Umbilical cord (tissue), 1 donor: ENCODE measurements at regions not wholly inside any gene's neighbourhood (a gene's known extent, or its start where the extent isn't known, plus 50 kb on each side); places are given as distances from the start of the nearest gene placed in this dataset.
"Not testable (repeated sequence)": the region's sequence is repeated elsewhere in the genome, so short reads cannot be mapped to it uniquely, and the experiment has no call there.

Source experiments
- DNase-seq: peaks from one replicate; pipeline ENCODE4 v3.0.0-alpha.2; 2015; ENCODE audit warnings: low spot score

- DNase-seq, result no peak
These were observed 103.4 kb upstream of the CCN2 start for GRCh38 chr6:132054525-132054924.

DNA sequence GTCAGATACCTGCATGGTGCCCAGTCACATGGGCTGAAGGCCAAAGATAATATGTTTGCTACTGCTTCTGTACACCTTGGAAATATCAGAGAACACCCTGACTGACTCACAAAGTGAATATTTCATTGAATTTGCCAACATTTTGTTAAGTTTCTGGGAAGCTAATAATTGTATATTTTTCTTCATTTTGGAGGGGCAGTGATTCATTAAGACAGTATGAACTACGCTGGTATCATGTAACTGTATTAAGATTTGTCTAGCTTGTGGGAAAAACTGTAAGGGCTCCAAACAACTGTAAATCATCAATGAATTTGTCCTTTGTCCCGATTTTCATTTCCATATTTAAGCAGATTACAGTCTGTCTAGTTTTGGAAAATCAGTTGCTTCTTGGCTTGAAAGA is 102.3 kb upstream of the CCN2 start:
- DNase-seq, result no peak

DNA sequence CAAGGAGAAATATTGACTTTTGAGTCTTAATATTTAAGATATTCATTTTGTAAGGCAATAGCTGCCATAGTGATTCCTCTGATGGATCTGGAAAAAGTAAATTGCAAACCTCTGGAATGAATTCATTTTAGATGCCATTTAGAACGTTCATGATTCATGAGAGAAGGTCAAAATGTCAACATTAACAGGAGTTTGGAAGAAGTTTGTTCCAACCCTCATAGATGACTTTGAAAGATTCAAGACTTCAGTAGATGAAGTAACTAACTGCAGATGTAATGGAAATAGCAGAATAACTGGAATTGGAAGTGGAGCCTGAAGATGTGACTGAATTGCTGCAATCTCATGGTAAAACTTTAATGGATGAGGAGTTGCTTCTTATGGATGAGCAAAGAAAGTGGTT is 100.9 kb upstream of the CCN2 start:
- no peak for DNase-seq

DNA sequence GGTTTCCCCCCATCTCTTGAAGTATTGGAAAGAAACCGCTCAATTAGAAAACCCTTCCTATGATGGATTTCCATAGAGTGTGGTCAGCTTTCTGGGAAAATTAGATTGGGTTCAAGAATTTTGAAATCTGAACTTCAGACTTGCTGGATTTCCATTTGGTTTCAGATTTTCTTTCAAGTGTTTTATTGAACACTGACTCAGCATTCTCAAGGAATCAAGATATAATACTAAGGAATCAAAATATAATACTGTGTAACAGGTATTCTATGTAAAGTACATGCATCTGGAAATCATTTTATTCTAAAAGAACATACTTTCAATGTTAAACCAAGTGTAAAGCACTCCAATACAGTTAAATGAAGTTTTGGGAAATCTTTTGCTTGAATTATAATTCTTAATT is 94.7 kb upstream of the CCN2 start:
- no peak for DNase-seq

- DNase-seq, result no peak
These were observed 92.0 kb upstream of the CCN2 start for GRCh38 chr6:132043148-132043547.

GRCh38 chr6:132041706-132042105 is 90.5 kb upstream of the CCN2 start:
- DNase-seq, result no peak

GRCh38 chr6:132028029-132028428 is 76.9 kb upstream of the CCN2 start:
- no peak for DNase-seq

GRCh38 chr6:132025468-132025867 is 74.3 kb upstream of the CCN2 start:
- no peak for DNase-seq

DNA sequence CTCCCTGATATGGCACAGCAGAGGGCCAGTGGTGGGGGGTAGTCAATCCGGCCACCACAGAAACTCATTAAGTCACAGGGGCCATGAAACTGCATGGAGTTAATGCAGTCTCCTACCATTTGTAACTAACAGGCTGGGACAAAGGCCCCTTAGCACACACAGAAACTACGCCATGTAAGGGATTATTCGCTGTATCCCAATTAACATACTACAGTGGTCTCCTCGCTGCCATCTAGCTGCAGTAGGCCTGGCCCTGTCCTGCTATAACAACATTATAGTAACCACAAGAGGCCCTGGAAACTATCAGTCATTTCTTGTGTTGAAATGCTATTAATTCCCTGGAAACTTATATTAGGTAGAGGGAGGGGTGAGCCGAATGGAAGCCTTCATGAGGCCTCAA is 72.3 kb upstream of the CCN2 start:
- DNase-seq, result no peak

DNA sequence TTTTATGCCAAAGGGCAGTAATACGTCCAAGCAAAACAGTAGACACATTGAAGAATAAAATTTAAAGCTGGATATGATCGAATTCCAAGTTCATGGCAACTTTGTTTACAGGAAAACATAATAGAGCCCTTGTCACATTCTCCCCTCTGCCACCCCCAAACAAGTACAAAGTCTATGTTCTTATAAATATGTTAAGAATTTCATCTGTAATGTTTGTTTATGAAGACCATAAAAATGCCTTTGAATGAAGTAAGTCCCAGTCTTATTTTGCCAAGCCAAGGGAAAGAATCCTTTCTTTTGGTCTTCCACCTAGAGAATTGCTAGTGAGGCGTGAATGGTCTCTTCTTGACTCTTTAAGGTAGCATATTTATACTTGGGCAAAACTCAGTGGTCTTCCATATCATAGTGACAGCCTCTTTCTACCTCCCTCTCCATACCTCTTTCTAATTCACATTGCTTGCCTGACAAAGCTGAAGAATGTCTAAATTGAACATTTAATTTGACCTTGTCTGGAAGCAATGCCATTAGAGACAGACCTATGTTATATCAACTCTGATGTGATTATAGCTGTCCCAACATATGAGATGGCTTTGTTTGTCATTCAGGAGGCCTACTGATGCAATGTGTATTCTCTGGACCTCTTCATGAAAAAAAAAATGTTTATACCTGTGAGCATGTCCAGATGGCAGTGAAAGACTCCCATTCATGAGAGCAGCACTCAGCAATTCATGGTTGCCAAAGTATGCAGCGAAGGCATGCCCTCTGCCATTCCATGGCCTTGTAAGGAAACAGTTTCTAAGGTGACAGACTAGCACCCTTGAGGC is 70.6 kb upstream of the CCN2 start:
- DNase-seq, result no peak

GRCh38 chr6:132020918-132021317 is 69.7 kb upstream of the CCN2 start:
- not testable (repeated sequence) for DNase-seq

DNA sequence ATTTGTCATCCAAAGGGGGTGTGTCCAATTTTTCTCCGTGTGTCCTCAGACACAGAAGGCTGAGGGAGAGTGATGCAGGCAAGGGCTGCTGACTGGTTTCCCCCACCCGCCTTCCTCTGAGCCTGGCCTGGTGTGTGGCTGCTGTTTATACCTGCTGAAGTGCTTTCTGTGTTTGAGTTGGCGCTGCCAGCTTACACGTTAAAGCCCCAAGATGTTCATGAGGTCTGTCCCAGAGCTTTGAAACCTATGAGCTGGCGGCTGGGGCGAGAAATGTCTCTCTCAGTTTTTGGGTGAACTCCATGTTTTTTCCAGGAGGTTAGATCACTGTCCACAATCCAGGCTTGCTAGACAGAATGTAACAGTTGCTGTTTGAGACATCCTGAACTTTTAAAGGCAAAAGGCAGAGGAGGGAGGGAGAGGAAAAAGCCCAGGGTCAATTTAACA is 69.0 kb upstream of the CCN2 start:
- DNase-seq, result peak; percentile 20

DNA sequence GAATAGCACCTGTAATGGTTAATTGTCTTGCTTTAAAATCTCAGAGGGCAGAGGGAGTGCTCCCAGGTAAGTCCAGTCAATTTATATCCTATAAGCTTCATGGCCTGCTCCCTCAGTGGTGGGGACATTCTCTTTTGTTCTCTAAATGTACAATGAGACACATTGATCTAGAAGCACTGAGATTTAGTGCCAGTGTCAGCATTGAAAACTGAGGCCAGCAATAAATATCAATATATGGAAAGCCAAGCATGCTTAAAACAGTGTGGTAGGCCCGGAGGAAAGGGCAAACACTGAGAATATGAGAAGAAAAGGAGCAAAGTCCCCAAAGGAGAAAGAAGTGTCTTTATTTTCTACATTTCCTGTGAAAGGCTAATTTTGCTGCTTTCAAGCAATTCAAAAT is 68.4 kb upstream of the CCN2 start:
- DNase-seq, result no peak

DNA sequence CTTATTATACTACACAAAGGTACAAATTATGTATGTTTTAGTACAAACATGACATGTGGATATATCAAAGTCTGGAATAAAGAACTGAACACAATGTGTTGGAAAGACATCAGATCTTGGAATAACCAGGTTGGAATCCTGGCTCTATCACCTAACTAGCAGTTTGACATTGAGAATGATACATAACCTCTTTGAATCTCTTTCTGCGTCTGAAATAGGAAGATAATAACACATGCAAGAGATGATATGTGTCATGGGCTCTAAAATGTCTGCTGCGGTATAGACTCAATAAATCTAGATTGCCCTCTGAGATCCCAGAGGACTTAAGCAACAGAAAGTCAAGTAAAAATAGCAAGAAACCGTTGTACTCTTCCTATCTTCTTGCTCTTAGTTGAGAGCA is 66.8 kb upstream of the CCN2 start:
- no peak for DNase-seq

GRCh38 chr6:132016396-132016795 is 65.2 kb upstream of the CCN2 start:
- no peak for DNase-seq

GRCh38 chr6:132011582-132011981 is 60.4 kb upstream of the CCN2 start:
- no peak for DNase-seq

GRCh38 chr6:132009175-132009574 is 58.0 kb upstream of the CCN2 start:
- no peak for DNase-seq

DNA sequence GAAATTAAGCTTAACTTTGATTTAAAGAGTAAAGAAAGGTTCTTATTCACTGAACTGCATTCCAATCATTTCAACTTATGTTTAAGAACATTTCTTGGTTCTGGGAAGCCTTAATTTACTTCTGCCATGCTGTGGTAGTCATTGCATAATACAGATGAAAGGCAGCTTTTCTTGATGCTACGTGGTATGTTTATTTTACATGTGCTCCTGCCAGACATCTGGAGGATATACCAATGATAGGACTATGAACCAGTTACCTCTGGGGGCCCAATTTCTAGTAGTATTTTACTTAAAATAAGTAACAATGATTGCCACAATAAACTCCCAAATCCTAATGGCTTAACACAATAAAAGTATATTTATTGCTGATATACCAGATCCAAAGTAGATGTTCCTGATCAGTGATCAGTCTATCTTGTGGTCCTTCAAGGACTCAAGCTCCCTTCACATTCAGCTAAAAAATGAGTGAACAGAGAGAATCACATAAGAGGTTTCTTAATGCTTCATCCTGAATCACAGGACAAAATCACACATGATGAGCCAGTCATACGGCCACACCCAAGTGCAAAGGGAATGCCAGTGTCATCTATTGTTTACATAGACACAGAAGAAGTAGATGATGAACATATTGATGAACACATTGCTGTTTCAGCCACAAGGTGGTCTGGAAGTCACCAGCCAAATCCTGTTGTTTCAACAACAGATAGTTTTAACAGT is 56.5 kb upstream of the CCN2 start:
- peak; percentile 33 for DNase-seq

- DNase-seq, result no peak
These were observed 54.0 kb upstream of the CCN2 start for GRCh38 chr6:132005178-132005577.

GRCh38 chr6:132004668-132005067 is 53.5 kb upstream of the CCN2 start:
- no peak for DNase-seq

- DNase-seq, result no peak
These were observed 52.5 kb upstream of the CCN2 start for GRCh38 chr6:132003516-132004178.
